Choroid plexus epithelial cell (primary cell): ENCODE measurements at regions not wholly inside any gene's neighbourhood (a gene's known extent, or its start where the extent isn't known, plus 50 kb on each side); places are given as distances from the start of the nearest gene placed in this dataset.

Source experiments
- DNase-seq: peaks from one replicate; pipeline ENCODE4 v3.0.0-alpha.2; 2010; ENCODE audit warnings: low read depth
- H3K4me3 ChIP-seq: 2 replicates; pipeline ENCODE4 v1.5.1; 2011; ENCODE audit warnings: low read depth, mild to moderate bottlenecking, control low read depth, low read length, moderate library complexity
- CTCF ChIP-seq: conservative IDR thresholded peaks from 2 replicates; pipeline ENCODE4 v1.5.1; 2011; ENCODE audit warnings: low read depth, mild to moderate bottlenecking, control low read depth, inconsistent platforms, low read length, moderate library complexity

GRCh38 chr5:68964679-68965078 lies 129.1 kb upstream of the SLC30A5 start:
- H3K4me3 ChIP-seq, result no peak overlapping the region
- no peak for TF ChIP-seq CTCF
- no peak for DNase-seq

- no peak for TF ChIP-seq CTCF
- no peak for DNase-seq
- H3K4me3 ChIP-seq, result no peak overlapping the region
These were observed 127.9 kb upstream of the SLC30A5 start for GRCh38 chr5:68965926-68966325.

GRCh38 chr5:68966596-68966995 lies 127.2 kb upstream of the SLC30A5 start:
- H3K4me3 ChIP-seq, result no peak overlapping the region
- no peak for TF ChIP-seq CTCF
- DNase-seq, result no peak

GRCh38 chr5:68968429-68968828 lies 125.4 kb upstream of the SLC30A5 start:
- no peak overlapping the region for H3K4me3 ChIP-seq
- no peak for DNase-seq
- TF ChIP-seq CTCF, result no peak

GRCh38 chr5:68970617-68971016 lies 123.2 kb upstream of the SLC30A5 start:
- no peak for DNase-seq
- no peak for TF ChIP-seq CTCF
- no peak overlapping the region for H3K4me3 ChIP-seq

- no peak for DNase-seq
- H3K4me3 ChIP-seq, result no peak overlapping the region
- TF ChIP-seq CTCF, result no peak
These were observed 120.1 kb upstream of the SLC30A5 start for GRCh38 chr5:68973696-68974095.

GRCh38 chr5:68983043-68983442 lies 110.8 kb upstream of the SLC30A5 start:
- no peak for TF ChIP-seq CTCF
- no peak overlapping the region for H3K4me3 ChIP-seq

More at GRCh38 chr5:68983043-68983442, 110.8 kb upstream of the SLC30A5 start:
- DNase-seq, result no peak
